Liver (tissue), 3 donors: ENCODE measurements at regions not wholly inside any gene's neighbourhood (a gene's known extent, or its start where the extent isn't known, plus 50 kb on each side); places are given as distances from the start of the nearest gene placed in this dataset.

Experiments
- CTCF ChIP-seq: fragments of 150-350 bp; IDR thresholded peaks from 2 replicates; pipeline ENCODE4 v1.5.1; 2017; ENCODE audit warnings: improper control_type of control experiment, low read depth, low read length; ENCODE audit not compliant: missing input control
- FOXA1 ChIP-seq: IDR thresholded peaks from 2 replicates; pipeline ENCODE4 v1.6.1; 2016; ENCODE audit warnings: antibody characterized with exemption
- GABPA ChIP-seq, 2 donors: IDR thresholded peaks in 1 of 2; conservative IDR thresholded peaks in 1 of 2; 2 replicates each; pipeline ENCODE4 v1.6.1; 2016; ENCODE audit warnings: antibody characterized with exemption in 2 of 2, mild to moderate bottlenecking in 1 of 2, moderate library complexity in 1 of 2
- HNF4A ChIP-seq, 2 donors: conservative IDR thresholded peaks; 2 replicates each; pipeline ENCODE4 v1.6.1; 2016; ENCODE audit warnings: antibody characterized with exemption in 2 of 2, mild to moderate bottlenecking in 2 of 2
- JUND ChIP-seq, 2 donors: IDR thresholded peaks; 2 replicates each; pipeline ENCODE4 v1.6.1; 2016; ENCODE audit warnings: antibody characterized with exemption in 2 of 2
- RAD21 ChIP-seq, 2 donors: IDR thresholded peaks; 2 replicates each; pipeline ENCODE4 v1.6.1; 2016; ENCODE audit warnings: antibody characterized with exemption in 2 of 2, mild to moderate bottlenecking in 2 of 2
- REST ChIP-seq: IDR thresholded peaks from 2 replicates; pipeline ENCODE4 v1.6.1; 2016; ENCODE audit warnings: antibody characterized with exemption, mild to moderate bottlenecking
- TAF1 ChIP-seq: conservative IDR thresholded peaks from 2 replicates; pipeline ENCODE4 v1.6.1; 2016; ENCODE audit warnings: antibody characterized with exemption, mild to moderate bottlenecking
- YY1 ChIP-seq: IDR thresholded peaks from 2 replicates; pipeline ENCODE4 v1.6.1; 2016; ENCODE audit warnings: antibody characterized with exemption, mild to moderate bottlenecking
- ZBTB33 ChIP-seq: IDR thresholded peaks from 2 replicates; pipeline ENCODE4 v1.6.1; 2016; ENCODE audit warnings: antibody characterized with exemption
- TF ChIP-seq, protein P1 (sequence below): IDR thresholded peaks from 2 replicates; pipeline ENCODE4 v1.6.1; 2016; ENCODE audit warnings: antibody characterized with exemption
- TF ChIP-seq, protein P2 (sequence below): IDR thresholded peaks from 2 replicates; pipeline ENCODE4 v1.6.1; 2016; ENCODE audit warnings: antibody characterized with exemption
- donor health status: healthy.
- donor health status: healthy.

GRCh38 chr10:21173802-21174714, 276.9 kb upstream of the NEBL start:
- TF ChIP-seq CTCF (no peak), YY1 (no peak), TAF1 (no peak), RAD21 (IDR thresholded peaks at IDR 0.05) (no peak), HNF4A (conservative IDR thresholded peaks at IDR 0.05) (no peak), FOXA1 (no peak), ZBTB33 (no peak), REST (no peak), JUND (IDR thresholded peaks at IDR 0.05) (no peak), GABPA (IDR thresholded peaks at IDR 0.05 in 1 of 2, conservative IDR thresholded peaks at IDR 0.05 in 1 of 2) (no peak)
- TF ChIP-seq, protein P1, sequence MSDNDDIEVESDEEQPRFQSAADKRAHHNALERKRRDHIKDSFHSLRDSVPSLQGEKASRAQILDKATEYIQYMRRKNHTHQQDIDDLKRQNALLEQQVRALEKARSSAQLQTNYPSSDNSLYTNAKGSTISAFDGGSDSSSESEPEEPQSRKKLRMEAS: no peak
- TF ChIP-seq, protein P2, sequence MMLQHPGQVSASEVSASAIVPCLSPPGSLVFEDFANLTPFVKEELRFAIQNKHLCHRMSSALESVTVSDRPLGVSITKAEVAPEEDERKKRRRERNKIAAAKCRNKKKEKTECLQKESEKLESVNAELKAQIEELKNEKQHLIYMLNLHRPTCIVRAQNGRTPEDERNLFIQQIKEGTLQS: no peak
